ENCODE measurements at regions not wholly inside any gene's neighbourhood (a gene's known extent, or its start where the extent isn't known, plus 50 kb on each side); places are given as distances from the start of the nearest gene placed in this dataset.

DNA sequence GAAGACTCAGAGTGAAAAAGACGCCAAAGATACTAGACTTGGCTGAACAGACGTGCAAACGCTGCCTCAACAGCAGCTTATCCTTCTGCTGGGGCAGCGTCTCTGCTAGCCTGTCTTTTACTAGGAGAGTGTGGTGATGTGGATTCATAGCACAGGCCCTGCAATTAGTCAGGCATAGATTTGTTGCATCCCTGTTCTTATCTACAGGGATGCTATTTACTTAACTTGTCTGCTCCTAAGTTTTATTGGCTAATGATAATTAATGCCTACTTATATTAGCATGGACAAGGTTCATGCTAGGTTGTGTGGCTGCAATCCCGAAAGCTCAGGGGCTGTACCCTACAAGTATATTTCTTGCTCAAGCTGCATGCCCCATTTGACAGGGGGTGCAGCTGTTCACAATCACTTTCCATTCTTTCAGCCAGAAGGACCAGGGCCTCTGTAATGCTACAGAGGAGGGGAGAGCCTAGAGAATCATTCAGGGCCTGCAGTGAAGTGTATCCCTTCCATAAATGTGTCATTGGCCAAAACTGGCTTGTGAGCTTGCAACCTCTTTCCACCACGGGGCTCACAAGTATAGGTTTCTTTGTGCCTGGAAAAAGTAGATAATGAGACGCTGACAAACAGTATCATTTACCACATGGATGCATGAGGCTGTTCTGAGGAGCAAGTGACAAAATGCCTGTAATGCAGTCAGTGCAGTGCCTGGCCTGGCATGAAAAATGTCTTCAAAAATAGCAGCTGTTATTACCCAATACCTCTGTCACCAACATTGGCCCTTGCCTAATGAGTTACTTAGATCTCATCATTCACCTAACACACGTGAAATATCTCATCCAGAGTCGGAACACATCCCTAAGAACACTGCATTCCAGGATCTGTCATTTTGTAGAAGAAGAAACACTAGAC lies 685.8 kb upstream of the API5 start:
- DNase-seq, result no peak

GRCh38 chr11:42631220-42631843 lies 680.5 kb upstream of the API5 start:
- DNase-seq, result no peak

GRCh38 chr11:42646959-42647358 lies 664.8 kb upstream of the API5 start:
- DNase-seq, result no peak

- no peak for DNase-seq
These were observed 663.8 kb upstream of the API5 start for GRCh38 chr11:42647993-42648392.

GRCh38 chr11:42651621-42652020 lies 660.2 kb upstream of the API5 start:
- no peak for DNase-seq

DNA sequence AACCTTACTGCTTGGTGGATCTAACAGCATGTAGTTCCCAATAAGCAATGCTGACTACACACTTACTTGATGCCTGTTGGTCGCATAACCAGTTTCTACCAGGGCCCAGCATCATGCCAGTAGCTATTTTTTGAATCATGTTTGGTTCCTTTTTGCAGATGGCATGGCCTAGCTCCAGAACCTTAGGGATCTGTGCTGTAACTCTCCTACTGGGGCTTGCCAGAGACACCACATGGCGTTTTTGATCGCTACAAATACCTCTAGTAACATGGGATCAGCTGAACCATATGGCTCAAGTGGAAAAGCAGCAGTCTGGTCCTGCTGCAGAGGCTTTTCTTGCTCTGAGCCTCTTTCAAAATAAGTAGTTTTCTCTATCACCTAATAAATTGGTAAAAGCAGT lies 654.6 kb upstream of the API5 start:
- DNase-seq, result no peak

DNA sequence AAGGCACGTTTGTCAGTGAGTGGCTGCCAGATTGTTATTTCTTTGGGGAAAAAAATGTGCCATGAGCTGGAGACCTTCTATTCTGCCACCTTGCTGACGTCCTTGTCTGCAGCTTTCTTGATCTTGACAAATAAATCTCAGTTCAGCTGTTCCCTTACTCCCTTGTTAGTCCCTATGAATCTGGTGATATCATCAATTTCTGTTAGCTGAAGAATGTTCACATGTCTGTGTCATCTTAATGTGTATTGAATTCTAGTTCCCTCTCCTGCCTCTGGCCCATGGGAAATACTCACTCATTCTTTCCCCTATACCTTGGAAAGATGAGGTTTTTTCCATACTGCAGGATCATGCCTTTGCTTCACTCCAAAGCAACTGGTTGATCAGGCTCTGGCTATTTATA lies 649.9 kb upstream of the API5 start:
- no peak for DNase-seq

GRCh38 chr11:42669248-42669976 lies 642.4 kb upstream of the API5 start:
- DNase-seq, result no peak

DNA sequence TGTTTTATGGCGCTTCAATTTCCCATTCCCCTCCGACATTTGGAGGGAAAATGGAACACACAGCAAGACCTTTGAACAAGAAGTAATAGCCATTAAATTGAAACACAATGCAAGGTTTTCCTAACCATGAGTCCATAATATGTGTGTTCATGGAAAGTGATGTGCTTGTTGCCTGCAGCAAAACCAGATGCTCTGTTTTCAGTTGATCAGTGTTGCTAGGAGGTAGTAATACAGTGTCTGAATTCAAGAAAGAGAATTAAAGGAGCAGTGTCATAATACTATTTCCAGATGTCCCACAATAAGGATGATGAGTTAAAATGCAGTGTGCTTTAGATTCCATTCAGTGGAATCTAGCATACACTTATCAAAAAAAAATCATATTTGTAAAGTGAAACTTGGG lies 637.4 kb upstream of the API5 start:
- no peak for DNase-seq

GRCh38 chr11:42707541-42707940 lies 604.3 kb upstream of the API5 start:
- DNase-seq, result no peak

DNA sequence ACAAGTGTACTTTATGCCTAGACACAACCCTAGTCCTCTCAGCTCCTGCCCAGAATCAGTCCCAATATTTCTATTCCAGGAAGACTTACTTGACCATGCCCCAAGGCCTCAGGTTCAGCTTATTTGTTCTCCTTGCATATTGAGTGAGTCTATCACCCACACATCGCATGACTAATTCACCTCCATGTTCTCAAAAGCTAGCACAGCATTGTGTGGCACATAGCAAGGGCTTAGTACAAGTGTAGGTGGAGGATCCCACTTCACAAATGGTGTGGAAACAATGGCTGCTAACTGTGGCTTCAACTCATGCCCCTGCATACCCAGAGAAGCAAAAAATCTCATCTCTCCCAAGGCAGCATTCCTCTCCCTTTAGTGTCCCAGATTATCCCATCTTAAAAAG lies 602.6 kb upstream of the API5 start:
- DNase-seq, result no peak

DNA sequence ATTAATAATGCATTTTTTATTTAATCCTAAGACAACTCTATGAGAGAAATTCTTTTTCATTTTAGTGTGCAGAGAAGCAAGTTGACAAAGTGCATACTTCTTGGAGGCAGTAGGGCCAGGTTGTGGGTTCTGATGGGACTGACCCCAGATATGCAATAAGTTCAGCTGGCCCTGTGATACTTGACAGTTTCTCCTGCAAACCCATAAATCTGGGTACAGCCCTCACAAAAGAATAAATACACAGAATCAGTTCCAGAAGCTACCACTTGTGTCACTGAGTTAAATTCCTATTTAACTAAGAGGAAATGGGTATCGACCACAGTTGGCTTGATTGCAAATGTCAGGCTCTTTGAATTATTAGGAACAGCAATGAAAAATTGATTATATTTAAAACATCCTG lies 598.5 kb upstream of the API5 start:
- no peak for DNase-seq

DNA sequence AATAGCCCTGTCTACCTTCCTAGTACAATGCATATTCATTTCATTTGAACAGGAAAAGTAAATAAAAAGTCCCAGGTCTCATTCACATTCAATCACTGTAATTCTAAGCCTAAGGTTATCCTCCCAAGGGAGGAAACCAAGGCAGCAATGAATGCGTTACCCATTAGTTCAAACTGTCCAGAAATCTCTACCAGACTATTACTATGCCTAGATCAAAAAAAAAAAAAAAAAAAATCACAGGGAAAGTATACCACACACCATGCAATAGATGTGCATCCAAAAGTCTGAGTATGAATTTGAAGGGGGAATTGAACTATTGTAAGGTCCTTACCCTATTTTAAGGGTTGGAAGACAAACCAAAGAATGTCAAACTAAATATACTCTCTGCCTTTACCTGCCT lies 598.0 kb upstream of the API5 start:
- no peak for DNase-seq

- DNase-seq, result no peak
These were observed 590.9 kb upstream of the API5 start for GRCh38 chr11:42720716-42721563.

- DNase-seq, result no peak
These were observed 583.9 kb upstream of the API5 start for GRCh38 chr11:42727879-42728278.

- DNase-seq, result no peak
These were observed 549.4 kb upstream of the API5 start for GRCh38 chr11:42762348-42762747.

DNA sequence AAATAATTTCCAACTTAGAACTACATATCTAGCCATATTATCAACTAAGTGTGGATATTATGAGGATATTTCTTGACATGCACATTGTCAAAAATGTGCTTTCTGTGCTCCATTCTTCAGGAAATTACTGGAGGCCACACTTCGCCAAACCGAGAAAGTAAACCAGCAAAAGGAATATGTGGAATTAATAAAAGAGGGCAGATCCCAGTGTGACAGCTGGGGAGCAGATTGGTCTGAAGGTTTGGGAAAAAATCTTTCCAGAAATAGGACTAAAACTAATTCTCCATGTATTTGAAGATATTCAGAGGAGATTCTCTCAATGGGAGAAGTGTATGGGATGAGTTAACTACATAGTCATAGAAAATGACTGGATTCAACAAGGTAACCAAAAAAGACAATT lies 546.9 kb upstream of the API5 start:
- no peak for DNase-seq

DNA sequence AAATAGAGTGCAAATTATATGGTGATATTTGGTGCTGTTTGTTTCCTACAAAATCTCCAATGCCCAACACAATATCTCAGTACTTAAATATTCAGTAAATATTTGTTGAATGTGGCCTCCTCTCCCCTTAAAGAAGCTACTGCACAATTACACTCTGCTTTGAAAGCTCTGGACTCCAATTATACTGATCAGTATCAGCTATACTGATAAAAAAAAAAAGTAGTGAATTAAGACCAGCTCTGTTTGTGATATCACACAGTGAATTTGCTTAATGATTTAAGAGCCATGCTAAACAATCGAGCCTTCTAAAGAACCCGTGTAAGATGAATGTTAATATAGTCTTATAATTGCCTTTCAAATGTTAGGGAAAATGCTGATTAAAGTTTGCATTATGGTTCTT lies 543.2 kb upstream of the API5 start:
- DNase-seq, result no peak

- DNase-seq, result no peak
These were observed 541.2 kb upstream of the API5 start for GRCh38 chr11:42770444-42771065.

- no peak for DNase-seq
These were observed 538.9 kb upstream of the API5 start for GRCh38 chr11:42772886-42773285.

- no peak for DNase-seq
These were observed 538.1 kb upstream of the API5 start for GRCh38 chr11:42773729-42774128.

GRCh38 chr11:42774567-42774966 lies 537.2 kb upstream of the API5 start:
- DNase-seq, result no peak

- DNase-seq, result no peak
These were observed 534.0 kb upstream of the API5 start for GRCh38 chr11:42777776-42778175.
